NCI-H748 (cell line): ENCODE measurements at regions not wholly inside any gene's neighbourhood (a gene's known extent, or its start where the extent isn't known, plus 50 kb on each side); places are given as distances from the start of the nearest gene placed in this dataset.

Experiments
- DNase-seq: peaks from one replicate; lab custom pipeline; 2025; ENCODE audit not compliant: unreplicated experiment; lab: John Stamatoyannopoulos, UW

DNA sequence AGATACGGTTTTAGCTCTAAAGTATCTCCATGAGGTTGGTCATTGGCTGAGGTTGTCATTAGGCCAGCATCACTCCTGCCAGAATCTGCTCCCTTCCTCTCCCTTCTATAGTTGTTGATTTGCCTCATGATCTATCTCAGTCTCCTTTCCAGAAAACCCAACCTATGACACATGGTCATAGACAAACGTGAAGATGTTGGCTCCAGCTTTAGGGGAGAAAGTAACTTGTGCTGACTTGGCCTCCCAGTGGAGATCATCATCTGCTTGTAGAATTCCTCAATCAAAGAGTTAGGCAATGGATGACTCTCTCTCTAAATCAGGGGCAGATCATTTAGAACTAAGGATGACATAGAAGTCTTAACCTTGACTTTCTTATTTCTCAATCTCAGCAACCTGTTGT is 894.4 kb downstream of the TTLL7 start:
- no peak for DNase-seq

DNA sequence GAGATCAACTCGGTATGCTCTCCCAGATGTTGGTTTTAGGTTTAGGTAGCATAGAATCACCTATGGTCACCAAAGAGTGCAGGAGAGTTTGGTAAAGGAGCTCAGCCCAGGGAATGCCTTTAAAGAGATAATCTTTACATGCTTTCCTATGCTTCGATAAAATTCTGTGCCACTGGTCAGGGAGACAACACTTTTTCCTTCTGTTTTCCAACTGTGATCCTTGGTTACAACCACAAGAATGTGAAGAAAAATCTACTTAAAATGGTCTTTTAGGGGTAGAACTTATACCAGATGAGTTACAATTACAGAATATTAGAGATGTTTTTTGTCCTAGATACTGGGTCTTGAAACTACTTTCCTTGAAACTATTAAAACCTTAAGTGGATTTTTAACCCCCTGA is 895.6 kb downstream of the TTLL7 start:
- no peak for DNase-seq

DNA sequence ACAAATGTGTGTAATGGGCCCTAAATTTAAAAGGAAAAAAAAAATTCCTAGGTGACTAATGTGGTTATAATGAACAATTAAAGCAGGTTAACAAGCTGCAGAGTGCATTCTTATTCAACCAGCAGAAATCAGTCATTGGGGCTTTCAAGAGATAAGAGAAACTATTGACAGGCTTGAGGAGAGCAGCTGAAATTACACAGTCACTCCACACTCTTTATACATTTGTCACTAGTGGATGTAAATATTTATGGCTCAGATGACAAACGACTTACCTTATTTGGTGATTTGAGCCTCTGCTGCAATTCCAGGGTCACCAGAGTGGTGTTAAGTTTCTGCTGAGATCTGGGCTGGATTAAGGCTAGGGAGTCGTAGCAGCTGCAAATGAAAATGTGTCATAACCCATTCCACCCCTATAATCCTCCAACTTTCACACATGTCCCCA is 896.3 kb downstream of the TTLL7 start:
- peak; percentile 91 for DNase-seq

DNA sequence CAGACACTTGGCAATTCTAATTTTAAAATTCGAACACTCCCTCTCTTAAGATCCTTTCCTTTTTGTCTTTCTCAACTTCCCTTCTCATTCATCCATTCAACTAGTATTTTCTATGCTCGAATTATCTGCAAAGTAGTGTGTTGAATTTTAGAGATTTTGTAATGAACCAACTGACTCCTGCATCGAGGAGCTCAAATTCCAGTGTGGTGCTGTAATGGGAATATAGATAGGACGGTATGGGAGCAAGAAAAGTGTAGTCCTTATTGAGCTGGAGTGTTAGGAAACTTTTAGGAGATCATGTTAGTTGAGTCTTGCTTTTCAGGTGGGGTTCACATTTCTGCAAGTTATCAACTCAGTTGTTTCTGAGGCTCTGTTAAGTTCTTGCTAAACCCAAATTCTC is 897.5 kb downstream of the TTLL7 start:
- no peak for DNase-seq

DNA sequence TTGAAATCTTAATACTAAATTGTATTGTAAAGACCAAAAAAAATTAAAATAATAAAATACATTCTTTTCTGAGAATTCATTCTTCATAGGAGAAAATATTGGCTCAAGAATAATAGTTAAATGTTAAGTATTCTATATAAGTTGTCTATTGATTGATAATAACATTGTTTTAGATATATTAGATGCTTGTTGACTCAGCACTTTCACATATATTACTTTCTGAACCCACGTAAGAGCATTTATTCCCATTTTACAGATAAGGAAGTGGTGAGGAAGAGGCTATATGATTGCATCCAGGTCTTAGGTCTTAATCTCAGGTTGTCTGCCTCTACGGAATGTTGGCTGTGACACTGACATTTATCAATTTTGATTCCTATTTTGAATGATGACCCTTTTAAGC is 898.8 kb downstream of the TTLL7 start:
- no peak for DNase-seq

DNA sequence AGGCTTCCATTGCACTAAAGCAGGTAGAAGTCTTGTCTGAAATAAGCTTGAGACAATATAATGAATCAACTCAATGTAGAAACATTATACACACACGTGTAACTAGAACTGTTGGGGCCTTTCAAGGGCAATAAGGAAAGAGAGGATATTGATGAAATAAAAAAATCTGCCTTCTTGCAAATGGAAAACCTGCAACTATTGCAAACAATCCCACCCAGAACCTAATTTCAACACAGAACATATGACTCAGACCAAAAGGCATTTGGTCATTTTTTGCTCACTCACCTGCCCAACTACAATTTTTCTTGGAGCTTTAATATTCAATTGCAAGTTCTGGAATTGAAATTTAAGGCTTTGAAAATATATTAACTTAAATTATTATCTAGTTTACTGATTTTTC is 900.1 kb downstream of the TTLL7 start:
- no peak for DNase-seq

DNA sequence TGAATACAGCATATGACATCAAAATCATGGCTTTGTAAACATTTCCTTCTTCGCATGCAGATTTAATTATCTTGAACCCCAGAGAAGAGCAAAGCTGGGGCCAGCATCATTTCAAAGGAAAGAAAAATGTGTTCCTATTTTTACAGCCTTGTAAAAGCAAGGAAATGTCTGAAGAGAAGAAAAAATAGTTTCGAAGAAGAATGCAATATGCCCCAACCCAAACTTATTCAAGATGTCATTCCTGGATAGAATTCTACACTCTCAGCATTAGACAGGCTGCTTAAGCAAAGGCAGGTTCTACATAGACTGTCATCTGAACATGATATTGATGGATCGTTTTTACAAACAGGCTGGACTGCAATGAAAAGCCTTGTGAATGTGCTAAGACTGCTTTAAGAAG is 900.8 kb downstream of the TTLL7 start:
- no peak for DNase-seq

DNA sequence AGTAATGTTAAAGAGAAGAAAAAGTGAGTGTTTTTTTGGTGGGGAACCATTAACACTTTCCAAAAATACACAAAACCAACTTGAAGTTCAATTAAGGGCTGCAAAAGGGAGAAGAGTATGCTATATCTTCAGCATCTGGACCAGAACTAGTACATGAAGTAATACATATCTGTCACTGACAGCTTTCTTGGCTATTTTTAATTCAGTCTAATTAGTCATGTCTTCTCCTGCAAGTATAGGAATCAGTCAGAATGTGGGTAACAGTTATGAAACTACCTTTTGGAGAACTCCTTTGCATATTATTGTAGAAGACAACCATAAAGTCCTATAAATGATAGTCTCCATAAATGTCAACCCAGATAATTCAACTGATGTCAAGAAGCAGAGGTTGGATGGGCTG is 901.2 kb downstream of the TTLL7 start:
- DNase-seq = no peak

DNA sequence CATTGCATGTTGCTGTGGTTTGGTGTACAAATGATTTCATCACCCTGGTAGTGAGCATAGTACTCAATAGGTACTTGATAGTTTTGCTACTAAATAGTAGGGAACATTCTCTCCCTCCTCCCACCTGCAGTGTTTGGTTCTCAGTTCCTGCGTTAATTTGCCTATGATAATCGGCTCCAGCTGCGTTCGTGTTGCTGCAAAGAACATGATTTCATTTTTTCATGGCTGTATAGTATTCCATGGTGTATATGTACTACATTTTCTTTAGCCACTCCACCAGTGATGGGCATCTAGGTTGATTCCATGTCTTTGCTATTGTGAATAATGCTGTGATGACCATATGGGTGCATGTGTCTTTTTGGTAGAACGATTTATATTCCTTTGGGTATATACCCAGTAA is 903.4 kb downstream of the TTLL7 start:
- no peak for DNase-seq

DNA sequence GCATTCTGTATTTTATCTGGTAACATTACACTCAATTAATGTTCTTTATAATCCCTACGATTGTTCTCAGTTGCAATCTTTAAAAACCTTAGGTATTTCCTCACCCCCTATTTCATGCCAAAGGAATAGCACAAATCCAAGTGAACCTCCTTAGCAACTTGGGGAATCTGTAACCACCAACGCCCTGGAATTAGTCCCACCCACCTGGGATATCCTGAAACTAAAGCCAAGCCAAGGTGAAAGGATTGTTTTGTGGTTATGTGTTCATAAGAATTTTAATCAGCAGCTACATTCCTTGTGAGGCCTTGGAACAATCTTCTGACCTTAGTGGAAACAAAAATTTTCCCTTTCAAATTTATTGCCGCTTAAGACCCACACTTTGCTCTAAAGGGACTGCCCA is 908.7 kb downstream of the TTLL7 start:
- DNase-seq = no peak

DNA sequence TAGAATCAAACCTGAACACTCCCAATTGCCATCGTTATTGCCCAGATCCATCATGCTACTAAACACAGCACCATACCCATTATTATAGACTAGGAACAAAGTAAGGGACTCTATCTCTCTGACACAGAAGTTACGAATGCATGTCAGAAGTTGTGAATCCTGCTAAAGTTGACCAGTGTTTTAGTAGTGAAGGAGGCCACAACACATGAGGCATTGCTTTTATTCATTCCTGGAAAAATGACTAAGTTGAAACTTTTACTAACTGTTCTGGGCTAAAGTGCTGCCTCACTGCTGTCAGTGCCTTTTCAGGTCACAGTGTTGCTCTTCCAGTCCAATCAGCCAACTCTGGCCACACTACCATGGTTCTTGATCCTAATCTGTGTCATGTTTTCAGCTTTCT is 911.1 kb downstream of the TTLL7 start:
- DNase-seq = no peak

DNA sequence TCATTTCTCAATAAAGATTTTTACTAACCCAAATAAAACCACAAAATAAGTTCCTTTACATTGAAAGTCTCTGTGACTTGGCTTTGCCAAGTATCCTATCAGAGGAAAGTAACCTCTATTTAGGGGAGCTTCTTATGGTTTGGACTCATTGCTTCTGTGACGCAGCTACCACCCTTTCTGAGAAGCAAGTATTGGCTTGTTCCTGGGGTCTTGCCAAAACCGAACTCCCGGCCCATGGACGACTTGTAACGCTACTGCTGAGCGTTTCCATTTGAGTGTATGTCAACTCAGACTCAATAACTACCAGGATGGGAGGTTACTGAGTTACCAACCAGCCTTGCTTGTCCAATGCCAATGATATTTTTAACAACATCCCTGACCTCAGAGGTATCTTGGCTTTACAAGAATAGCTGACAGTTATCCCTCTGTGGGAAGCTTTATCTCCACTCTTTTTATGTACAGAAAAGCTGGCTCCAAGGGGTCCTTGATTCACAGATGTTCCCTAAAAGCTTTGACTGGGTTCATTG is 911.9 kb downstream of the TTLL7 start:
- no peak for DNase-seq

DNA sequence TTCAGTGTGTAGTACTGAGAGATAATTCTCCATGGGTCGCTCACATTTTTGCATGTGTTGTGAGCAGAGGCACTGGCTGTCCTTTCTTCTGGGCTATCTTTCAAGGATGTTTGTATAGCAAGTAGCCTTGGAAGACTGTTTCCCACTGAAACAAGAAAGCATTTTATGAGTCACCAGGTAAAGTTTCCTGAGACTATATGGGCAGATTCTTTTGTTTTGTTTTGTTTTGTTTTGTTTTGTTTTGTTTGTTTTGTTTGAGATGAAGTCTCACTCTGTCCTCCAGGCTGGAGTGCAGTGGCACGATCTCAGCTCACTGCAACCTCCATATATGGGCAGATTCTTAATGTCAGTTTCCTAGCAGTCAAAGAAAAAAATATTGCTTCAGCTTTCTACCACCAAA is 912.6 kb downstream of the TTLL7 start:
- DNase-seq = no peak

DNA sequence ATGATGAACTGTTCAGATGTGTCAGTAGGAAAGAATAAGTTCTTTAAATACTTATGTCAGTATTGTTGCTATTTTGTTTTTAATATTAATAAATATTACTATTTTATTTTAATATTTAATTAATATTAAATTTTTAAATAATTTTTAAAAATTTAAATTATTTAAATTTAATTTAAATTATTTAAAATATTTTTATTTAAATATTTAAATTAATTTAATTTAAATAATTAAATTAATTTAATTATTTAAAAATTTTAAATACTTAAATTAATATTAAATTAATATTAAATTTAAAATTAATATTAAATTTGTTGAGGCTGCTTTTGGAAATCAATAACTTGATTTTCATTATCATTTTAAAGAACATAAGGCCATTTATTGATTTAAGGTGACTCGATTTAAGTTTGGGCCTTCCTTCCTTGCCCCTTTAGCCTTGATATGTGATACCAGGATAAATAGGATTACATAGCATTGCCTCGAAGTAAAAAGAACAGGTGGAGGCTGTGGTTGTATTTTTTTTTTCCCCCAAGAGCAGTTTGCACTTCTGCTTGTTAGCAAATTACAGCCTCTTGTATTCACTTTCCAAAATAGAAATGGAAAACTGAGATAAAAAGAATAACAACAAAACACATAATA is 915.2 kb downstream of the TTLL7 start:
- DNase-seq = no peak

DNA sequence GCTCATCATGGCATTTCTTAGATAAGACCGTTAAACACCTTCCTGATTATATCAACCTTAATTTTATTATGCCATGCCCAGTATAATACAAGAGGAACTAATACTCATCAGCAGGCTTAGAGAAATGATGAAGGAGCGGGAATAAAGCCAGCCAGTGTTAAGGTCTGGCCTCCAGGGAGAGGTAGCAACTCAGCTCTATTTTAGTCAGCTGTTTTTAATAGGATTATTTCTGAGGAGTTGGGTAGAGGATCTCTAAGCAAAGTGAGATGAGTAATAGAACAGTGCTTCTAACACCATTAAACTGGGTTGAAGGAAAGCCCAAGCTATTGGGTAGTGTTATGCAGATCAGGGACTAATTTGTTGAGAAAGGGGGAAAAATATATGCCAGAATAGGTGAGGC is 921.5 kb downstream of the TTLL7 start:
- DNase-seq = no peak

DNA sequence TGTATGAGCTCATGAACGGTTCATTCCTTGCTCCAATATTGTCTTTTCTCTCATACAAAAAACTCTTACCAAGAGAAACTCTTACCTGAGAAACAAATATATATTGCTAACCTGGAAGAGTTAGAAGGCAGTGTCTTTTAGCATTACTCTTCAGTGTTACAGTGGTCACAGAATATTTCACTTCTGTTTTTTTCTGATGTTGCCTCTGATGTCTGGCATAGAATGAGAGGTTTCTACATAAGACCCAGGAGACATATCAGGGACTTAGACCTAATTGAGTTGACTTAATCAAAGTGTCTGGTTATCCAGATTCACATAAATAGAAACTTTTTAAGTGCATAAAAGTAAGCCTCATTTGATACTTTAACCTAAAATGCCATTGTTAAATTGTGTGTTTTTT is 923.8 kb downstream of the TTLL7 start:
- no peak for DNase-seq

DNA sequence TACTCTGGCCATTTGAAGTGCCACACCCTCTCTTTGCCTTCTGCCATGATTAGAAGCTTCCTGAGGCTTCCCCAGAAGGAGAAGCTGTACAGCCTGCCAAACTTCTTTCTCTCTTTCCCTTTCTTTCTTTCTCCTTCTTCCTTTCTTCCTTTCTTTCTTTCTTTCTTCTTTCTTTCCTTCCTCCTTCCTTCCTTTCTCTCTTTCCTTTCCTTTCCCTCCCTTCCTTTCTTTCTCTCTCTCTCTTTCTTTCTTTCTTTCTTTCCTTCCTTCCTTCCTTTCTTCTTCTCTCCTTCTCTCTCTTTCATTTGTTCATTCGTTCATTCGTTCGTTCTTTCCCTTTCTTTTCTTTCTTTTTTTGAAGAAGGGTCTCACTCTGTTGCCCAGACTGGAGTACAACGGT is 931.0 kb downstream of the TTLL7 start:
- DNase-seq = no peak

DNA sequence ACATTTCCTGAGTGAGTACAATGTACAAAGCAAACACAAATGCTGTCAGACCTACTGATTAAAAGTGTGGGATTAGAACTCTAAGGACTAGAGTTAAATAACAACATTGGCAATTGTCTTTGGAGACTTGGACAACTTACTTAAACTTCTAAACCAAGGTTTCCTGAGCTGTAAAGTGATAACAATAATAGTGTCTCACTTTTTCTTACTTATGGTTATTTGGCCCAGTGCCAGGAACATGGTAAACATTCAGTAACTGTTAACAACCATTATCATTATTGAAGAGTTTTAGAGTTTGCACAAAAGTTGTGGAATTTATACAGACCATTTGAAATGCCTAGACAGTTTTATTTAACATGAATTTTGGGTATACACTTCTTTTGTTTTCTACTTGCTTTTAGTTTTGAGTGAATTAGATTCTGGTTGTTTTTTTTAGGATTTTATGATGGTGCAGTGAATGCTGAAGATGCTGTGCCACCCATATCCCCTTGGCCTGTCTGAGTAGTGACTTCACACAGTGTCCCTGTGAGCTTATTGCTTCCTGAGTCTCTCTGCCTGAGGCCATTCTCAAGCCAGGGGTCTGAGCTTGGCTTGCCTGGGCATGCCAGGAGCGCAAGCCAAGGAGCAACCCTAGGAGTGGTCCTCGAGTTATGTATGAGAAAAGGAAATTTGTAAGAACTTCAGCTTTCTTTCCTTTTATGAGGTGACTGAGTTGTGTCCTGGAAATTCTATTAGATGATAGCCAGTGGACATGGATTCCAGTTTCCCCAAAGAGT is 932.8 kb downstream of the TTLL7 start:
- DNase-seq = no peak

DNA sequence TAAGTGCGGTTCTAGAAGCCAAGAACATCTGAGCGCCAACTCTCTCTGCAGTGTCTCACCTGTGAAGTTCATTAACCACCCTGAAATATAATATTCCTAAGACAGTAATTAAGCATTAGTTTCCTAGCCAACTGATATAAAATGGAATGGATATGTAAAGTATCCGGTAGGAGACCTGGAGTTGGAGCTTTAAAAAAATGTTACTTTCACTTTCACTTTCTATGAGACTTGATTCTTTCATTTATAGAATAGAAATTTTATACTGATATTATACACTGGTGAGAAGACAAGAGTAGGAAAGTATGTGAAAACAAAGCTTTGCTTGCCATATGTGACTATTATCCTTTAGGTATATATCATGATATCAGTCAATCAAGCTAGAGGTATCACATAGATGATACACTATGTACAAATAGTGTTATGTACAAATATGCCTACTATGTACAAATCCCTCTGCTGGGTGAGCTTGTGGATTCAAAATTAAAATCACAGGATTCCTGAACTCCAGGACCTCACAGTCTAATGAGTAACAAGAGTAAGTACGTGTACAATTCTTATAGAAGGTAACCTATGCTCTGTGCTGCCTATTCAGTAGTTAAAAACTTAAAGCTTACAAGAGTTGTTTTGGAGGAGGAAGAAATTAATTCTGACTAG is 934.2 kb downstream of the TTLL7 start:
- DNase-seq = no peak

DNA sequence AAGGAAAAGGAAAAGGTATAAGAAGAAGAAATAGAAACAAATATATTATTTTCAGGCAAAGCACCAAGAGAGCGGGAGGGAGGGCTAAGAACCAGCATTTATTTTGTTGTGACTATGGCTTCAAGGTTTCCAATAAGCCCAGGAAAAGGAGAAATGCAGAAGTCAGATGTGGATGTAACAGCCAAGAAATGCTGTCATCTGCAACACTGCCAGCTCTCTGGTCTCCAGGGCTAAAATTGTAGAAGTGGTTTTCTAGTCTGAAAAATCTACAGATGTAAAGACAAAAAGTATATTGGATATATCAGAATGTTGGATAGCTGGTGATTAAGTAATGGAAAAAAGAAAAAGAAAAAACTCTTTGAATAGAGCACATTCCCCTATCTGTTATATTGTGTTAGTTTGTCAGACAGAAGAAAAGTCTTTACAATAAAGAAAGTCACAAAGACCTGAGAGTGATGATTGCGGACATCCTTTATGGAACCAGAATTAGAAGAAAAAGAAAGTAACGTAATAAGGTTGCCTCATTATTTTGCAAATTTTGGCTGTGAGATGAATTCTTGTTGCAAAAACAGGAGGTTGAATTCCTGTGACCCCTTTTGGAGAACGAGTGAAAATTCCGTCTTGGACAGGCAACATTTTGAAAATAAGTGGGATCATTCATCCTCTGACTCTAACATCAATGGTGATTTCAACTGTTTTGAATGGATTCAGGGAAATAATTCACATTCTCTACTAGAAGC is 938.1 kb downstream of the TTLL7 start:
- DNase-seq = no peak

DNA sequence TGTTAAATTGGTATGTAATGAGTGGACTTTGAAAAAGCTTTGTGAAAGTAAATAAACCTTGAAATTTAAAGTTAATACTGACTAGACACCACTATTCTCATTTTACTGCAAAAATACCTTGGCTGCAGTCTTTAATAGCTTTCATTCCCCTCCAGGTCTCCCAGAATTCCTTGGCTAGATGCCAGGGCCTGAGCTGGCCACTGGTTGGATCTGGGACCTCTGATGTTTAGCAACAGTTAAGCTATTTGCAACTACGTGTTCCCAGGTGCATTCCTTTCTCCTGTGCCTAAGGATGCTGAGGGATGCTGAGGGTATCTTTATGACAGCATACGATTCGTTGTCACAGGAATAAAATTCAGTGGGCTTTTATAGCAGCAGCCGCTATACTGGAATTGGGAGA is 938.7 kb downstream of the TTLL7 start:
- no peak for DNase-seq
